CD4-positive, alpha-beta T cell (primary cell): ENCODE measurements at regions not wholly inside any gene's neighbourhood (a gene's known extent, or its start where the extent isn't known, plus 50 kb on each side); places are given as distances from the start of the nearest gene placed in this dataset.
"Not testable (repeated sequence)": the region's sequence is repeated elsewhere in the genome, so short reads cannot be mapped to it uniquely, and the experiment has no call there.

Experiments used
- ATAC-seq: fragments of 200-7000 bp; cut with Tn5 transposase; one replicate; pipeline ENCODE4 v1.10.0; 2022; ENCODE audit warnings: mild to moderate bottlenecking; ENCODE audit not compliant: poor library complexity
- CTCF ChIA-PET: fragments of 350-600 bp; sonication (Branson Sonifier 250); formaldehyde crosslinking; loops from one replicate; lab custom pipeline; 2021; ENCODE audit warnings: antibody characterized with exemption, inconsistent platforms; lab: Charles Lee
- POLR2A ChIA-PET: fragments of 350-600 bp; sonication (Branson Sonifier 250); formaldehyde crosslinking; loops from one replicate; lab custom pipeline; 2021; ENCODE audit warnings: antibody characterized with exemption, inconsistent platforms; lab: Charles Lee
- DNase-seq, 14 experiments: peaks; one replicate each; pipeline ENCODE4 v3.0.0-alpha.2; 2013 to 2020; ENCODE audit warnings: mixed read lengths in 2 of 14
- H3K27ac ChIP-seq, 2 donors: one replicate each; pipeline versions ENCODE4 v1.5.1 to v1.7.0; 2013; ENCODE audit warnings: low read length in 2 of 2, low read depth in 1 of 2, mild to moderate bottlenecking in 1 of 2
- H3K27me3 ChIP-seq, 2 experiments: 1 replicate in 1 of 2; 2 replicates in 1 of 2; pipeline versions ENCODE4 v1.6.1 to v1.7.0; 2013; ENCODE audit warnings: low read length in 2 of 2, control low read depth in 1 of 2, mild to moderate bottlenecking in 1 of 2, moderate library complexity in 1 of 2; ENCODE audit not compliant: insufficient read depth in 2 of 2, control insufficient read depth in 1 of 2
- H3K36me3 ChIP-seq: one replicate; pipeline ENCODE4 v1.6.1; 2013; ENCODE audit warnings: low read length, control low read depth; ENCODE audit not compliant: insufficient read depth
- H3K4me1 ChIP-seq: one replicate; pipeline ENCODE4 v1.6.1; 2013; ENCODE audit warnings: low read length, control low read depth; ENCODE audit not compliant: insufficient read depth
- H3K4me3 ChIP-seq: one replicate; pipeline ENCODE4 v1.5.1; 2013; ENCODE audit warnings: mild to moderate bottlenecking, low read length, moderate library complexity
- H3K9me3 ChIP-seq, 2 experiments: 1 replicate in 1 of 2; 2 replicates in 1 of 2; pipeline versions ENCODE4 v1.6.1 to v1.7.0; 2013; ENCODE audit warnings: low read length in 2 of 2, mild to moderate bottlenecking in 2 of 2, control low read depth in 1 of 2, moderate library complexity in 1 of 2; ENCODE audit not compliant: control insufficient read depth in 1 of 2, insufficient read depth in 1 of 2
- H3K27ac Mint-ChIP-seq: one replicate; pipeline ENCODE4 v1.8.0; 2020; ENCODE audit warnings: mixed read lengths
- H3K27me3 Mint-ChIP-seq: one replicate; pipeline ENCODE4 v1.8.0; 2021; ENCODE audit warnings: mixed read lengths
- H3K36me3 Mint-ChIP-seq: one replicate; pipeline ENCODE4 v1.8.0; 2021; ENCODE audit warnings: low read depth, mixed read lengths
- H3K4me1 Mint-ChIP-seq: one replicate; pipeline ENCODE4 v1.8.0; 2021; ENCODE audit warnings: low read depth, mixed read lengths
- H3K4me3 Mint-ChIP-seq: one replicate; pipeline ENCODE4 v1.8.0; 2020; ENCODE audit warnings: mild to moderate bottlenecking, mixed read lengths
- H3K9me3 Mint-ChIP-seq: one replicate; pipeline ENCODE4 v1.8.0; 2020; ENCODE audit warnings: mixed read lengths
- CTCF ChIP-seq: fragments of 200-600 bp; IDR thresholded peaks from one replicate; pipeline ENCODE4 v1.8.0; 2022; ENCODE audit warnings: antibody characterized with exemption, mild to moderate bottlenecking
- intact Hi-C, 2 experiments: fragments of 100-400 bp; cut with DNase I in 1 of 2; cut with micrococcal nuclease in 1 of 2; formaldehyde crosslinking; loops; one replicate each; pipeline versions ENCODE4 v1.15.1 to v1.9.0; 2023 to 2025; cut with DNase I, micrococcal nuclease

GRCh38 chr16:77502448-77502847 is 67.6 kb upstream of the ADAMTS18 start:
- H3K27me3 Mint-ChIP-seq: peaks cover 7% of the 10 kb centered on the region
- H3K27ac ChIP-seq: no peak overlapping the region

GRCh38 chr16:77506492-77506891 is 71.7 kb upstream of the ADAMTS18 start:
- CTCF ChIA-PET, H3K27ac ChIP-seq, POLR2A ChIA-PET, H3K27ac Mint-ChIP-seq, H3K4me1 Mint-ChIP-seq, H3K36me3 Mint-ChIP-seq, H3K4me3 Mint-ChIP-seq, ATAC-seq, DNase-seq, intact Hi-C loops, H3K27me3 ChIP-seq, H3K36me3 ChIP-seq, H3K27me3 Mint-ChIP-seq, H3K4me1 ChIP-seq, H3K9me3 Mint-ChIP-seq, H3K4me3 ChIP-seq, H3K9me3 ChIP-seq: not testable (repeated sequence)

More at GRCh38 chr16:77502448-77502847, 67.6 kb upstream of the ADAMTS18 start:
- H3K27me3 ChIP-seq: no peaks in the 10 kb centered on the region
- Mint-ChIP-seq H3K27ac (no peak overlapping the region), H3K4me3 (no peak overlapping the region), H3K36me3 (no peaks in the 10 kb centered on the region), H3K9me3 (no peaks in the 10 kb centered on the region), H3K4me1 (no peaks in the 10 kb centered on the region)
- no peak overlapping the region for H3K4me3 ChIP-seq
- H3K9me3 ChIP-seq: peaks cover 0 to 4% of the 10 kb centered on the region in 2 experiments
- no peak for TF ChIP-seq CTCF
- ATAC-seq (no peak), DNase-seq (no peak)
- POLR2A ChIA-PET: no interaction called here
- no peaks in the 10 kb centered on the region for H3K36me3 ChIP-seq
- H3K4me1 ChIP-seq: no peaks in the 10 kb centered on the region
- CTCF ChIA-PET: no interaction called here
- intact Hi-C loops: no loop called here

GRCh38 chr16:77509051-77509450 is 74.2 kb upstream of the ADAMTS18 start:
- Histone ChIP-seq H3K36me3 (no peaks in the 10 kb centered on the region), H3K9me3 (no peaks in the 10 kb centered on the region), H3K4me1 (no peaks in the 10 kb centered on the region), H3K27ac (no peak overlapping the region), H3K27me3 (no peaks in the 10 kb centered on the region), H3K4me3 (no peak overlapping the region)
- CTCF ChIA-PET: no interaction called here
- DNase-seq (no peak), ATAC-seq (no peak)
- intact Hi-C loops: no loop called here
- H3K4me3 Mint-ChIP-seq: no peak overlapping the region
- no peaks in the 10 kb centered on the region for H3K9me3 Mint-ChIP-seq
- POLR2A ChIA-PET: no interaction called here
- no peaks in the 10 kb centered on the region for H3K36me3 Mint-ChIP-seq
- H3K4me1 Mint-ChIP-seq: no peaks in the 10 kb centered on the region
- H3K27ac Mint-ChIP-seq: no peak overlapping the region
- no peak for TF ChIP-seq CTCF
- H3K27me3 Mint-ChIP-seq: peaks cover 3% of the 10 kb centered on the region

GRCh38 chr16:77509796-77510195 is 75.0 kb upstream of the ADAMTS18 start:
- H3K9me3 Mint-ChIP-seq: no peaks in the 10 kb centered on the region
- CTCF ChIA-PET: no interaction called here

More at GRCh38 chr16:77509796-77510195, 75.0 kb upstream of the ADAMTS18 start:
- no peak overlapping the region for H3K27ac ChIP-seq
- H3K27me3 ChIP-seq: no peaks in the 10 kb centered on the region
- H3K27ac Mint-ChIP-seq: no peak overlapping the region
- intact Hi-C loops: no loop called here
- TF ChIP-seq CTCF: no peak
- no peak overlapping the region for H3K4me3 ChIP-seq
- H3K36me3 ChIP-seq: no peaks in the 10 kb centered on the region
- H3K4me1 Mint-ChIP-seq: no peaks in the 10 kb centered on the region
- peaks cover 3% of the 10 kb centered on the region for H3K27me3 Mint-ChIP-seq
- no peaks in the 10 kb centered on the region for H3K4me1 ChIP-seq
- H3K4me3 Mint-ChIP-seq: no peak overlapping the region
- POLR2A ChIA-PET: no interaction called here
- no peak for DNase-seq
- no peak for ATAC-seq
- H3K9me3 ChIP-seq: no peaks in the 10 kb centered on the region
- no peaks in the 10 kb centered on the region for H3K36me3 Mint-ChIP-seq
